Mesenchymal stem cell (in vitro differentiated cells and primary cell): ENCODE measurements at regions not wholly inside any gene's neighbourhood (a gene's known extent, or its start where the extent isn't known, plus 50 kb on each side); places are given as distances from the start of the nearest gene placed in this dataset.

Experiments used
- DNase-seq: peaks from one replicate; pipeline ENCODE4 v3.0.0-alpha.2; 2013
- H2AFZ ChIP-seq: one replicate; pipeline ENCODE4 v1.6.1; 2013; ENCODE audit warnings: low read depth, mild to moderate bottlenecking, control low read depth, inconsistent platforms, low read length, moderate library complexity
- H2AK5ac ChIP-seq: 2 replicates; pipeline ENCODE4 v1.6.1; 2013; ENCODE audit warnings: low read length, moderate library complexity, mild to moderate bottlenecking, inconsistent platforms; ENCODE audit not compliant: severe bottlenecking
- H2BK120ac ChIP-seq: one replicate; pipeline ENCODE4 v1.6.1; 2013; ENCODE audit warnings: low read depth, mild to moderate bottlenecking, inconsistent platforms, low read length, moderate library complexity
- H2BK12ac ChIP-seq, 2 experiments: one replicate each; pipeline ENCODE4 v1.6.1; 2013; ENCODE audit warnings: inconsistent platforms in 2 of 2, low read length in 2 of 2, mild to moderate bottlenecking in 2 of 2, moderate library complexity in 2 of 2, control low read depth in 1 of 2
- H2BK15ac ChIP-seq: one replicate; pipeline ENCODE4 v1.6.1; 2013; ENCODE audit warnings: mild to moderate bottlenecking, low read depth, inconsistent platforms; ENCODE audit not compliant: poor library complexity, severe bottlenecking
- H2BK5ac ChIP-seq: 2 replicates; pipeline ENCODE4 v1.6.1; 2013; ENCODE audit warnings: low read depth, mild to moderate bottlenecking, low read length, control low read depth, inconsistent platforms; ENCODE audit not compliant: poor library complexity, severe bottlenecking
- H3K14ac ChIP-seq, 2 experiments: one replicate each; pipeline ENCODE4 v1.6.1; 2013; ENCODE audit warnings: inconsistent platforms in 2 of 2, low read length in 2 of 2, control low read depth in 1 of 2, mild to moderate bottlenecking in 1 of 2, moderate library complexity in 1 of 2
- H3K18ac ChIP-seq, 2 experiments: one replicate each; pipeline ENCODE4 v1.6.1; 2013; ENCODE audit warnings: inconsistent platforms in 2 of 2, low read length in 2 of 2, control low read depth in 1 of 2, low read depth in 1 of 2, mild to moderate bottlenecking in 1 of 2
- H3K23ac ChIP-seq, 2 experiments: one replicate each; pipeline ENCODE4 v1.6.1; 2013; ENCODE audit warnings: inconsistent platforms in 2 of 2, low read length in 2 of 2, mild to moderate bottlenecking in 2 of 2, moderate library complexity in 2 of 2, control low read depth in 1 of 2
- H3K27ac ChIP-seq: 2 replicates; pipeline ENCODE4 v1.5.1; 2013; ENCODE audit warnings: mild to moderate bottlenecking, moderate library complexity, low read length, control low read depth, inconsistent platforms; ENCODE audit not compliant: poor library complexity, severe bottlenecking
- H3K27me3 ChIP-seq, 2 experiments: 2 replicates each; pipeline versions ENCODE4 v1.6.1 to v1.7.0; 2013; ENCODE audit warnings: low read length in 2 of 2, mild to moderate bottlenecking in 2 of 2, moderate library complexity in 2 of 2, control low read depth in 1 of 2, inconsistent platforms in 1 of 2; ENCODE audit not compliant: control insufficient read depth in 1 of 2, insufficient read depth in 1 of 2
- H3K36me3 ChIP-seq, 2 experiments: 2 replicates each; pipeline versions ENCODE4 v1.6.1 to v1.7.0; 2013; ENCODE audit warnings: low read length in 2 of 2, control low read depth in 1 of 2, inconsistent platforms in 1 of 2, low read depth in 1 of 2, mild to moderate bottlenecking in 1 of 2; ENCODE audit not compliant: insufficient read depth in 2 of 2, control insufficient read depth in 1 of 2
- H3K4ac ChIP-seq, 2 experiments: one replicate each; pipeline ENCODE4 v1.6.1; 2013; ENCODE audit warnings: inconsistent platforms in 2 of 2, low read length in 2 of 2, mild to moderate bottlenecking in 2 of 2, moderate library complexity in 2 of 2, control low read depth in 1 of 2, low read depth in 1 of 2
- H3K4me1 ChIP-seq: 2 replicates; pipeline ENCODE4 v1.6.1; 2013; ENCODE audit warnings: low read depth, low read length, control low read depth; ENCODE audit not compliant: control insufficient read depth, insufficient read depth
- H3K4me2 ChIP-seq: 2 replicates; pipeline ENCODE4 v1.6.1; 2013; ENCODE audit warnings: low read length, mild to moderate bottlenecking, inconsistent platforms; ENCODE audit not compliant: poor library complexity, severe bottlenecking
- H3K4me3 ChIP-seq, 2 experiments: 2 replicates each; pipeline versions ENCODE4 v1.5.1 to v1.7.0; 2013; ENCODE audit warnings: low read length in 2 of 2, mild to moderate bottlenecking in 2 of 2, control low read depth in 1 of 2, low read depth in 1 of 2; ENCODE audit not compliant: insufficient read depth in 1 of 2
- H3K79me1 ChIP-seq: replicated peaks from 2 replicates; pipeline ENCODE4 v1.6.1; 2013; ENCODE audit warnings: mild to moderate bottlenecking, control low read depth, low read length, inconsistent platforms; ENCODE audit not compliant: poor library complexity, severe bottlenecking
- H3K9ac ChIP-seq: 2 replicates; pipeline ENCODE4 v1.7.0; 2013; ENCODE audit warnings: mild to moderate bottlenecking, low read length, moderate library complexity
- H3K9me3 ChIP-seq: 2 replicates; pipeline ENCODE4 v1.7.0; 2013; ENCODE audit warnings: mild to moderate bottlenecking, low read length; ENCODE audit not compliant: control insufficient read depth
- H4K8ac ChIP-seq: one replicate; pipeline ENCODE4 v1.6.1; 2013; ENCODE audit warnings: inconsistent platforms, mild to moderate bottlenecking, low read length, moderate library complexity
- H4K91ac ChIP-seq: one replicate; pipeline ENCODE4 v1.6.1; 2013; ENCODE audit warnings: mild to moderate bottlenecking, low read length, inconsistent platforms
- WGBS: methylation state at CpG from one replicate; pipeline ENCODE4 v1.1.7; 2013; ENCODE audit warnings: mixed read lengths; 5-methylcytosine and 5-hydroxymethylcytosine counted together

- H3K23ac ChIP-seq = no peak overlapping the region
- no peak overlapping the region for H3K4me3 ChIP-seq
- H4K8ac ChIP-seq = no peak overlapping the region
- H3K14ac ChIP-seq = no peak overlapping the region
- no peak overlapping the region for H3K9ac ChIP-seq
- H2BK15ac ChIP-seq = no peak overlapping the region
- peaks cover 0 to 12% of the 10 kb centered on the region in 2 experiments for H3K27me3 ChIP-seq
- no peak overlapping the region for H3K18ac ChIP-seq
- H3K4me1 ChIP-seq = no peaks in the 10 kb centered on the region
- H2BK120ac ChIP-seq = no peak overlapping the region
- H3K4ac ChIP-seq = no peak overlapping the region
- no peak overlapping the region for H2AK5ac ChIP-seq
- H3K36me3 ChIP-seq = no peaks in the 10 kb centered on the region
- no peak overlapping the region for H4K91ac ChIP-seq
- DNase-seq = no peak
- no peak overlapping the region for H3K4me2 ChIP-seq
- H2AFZ ChIP-seq = no peak overlapping the region
- H2BK12ac ChIP-seq = no peak overlapping the region
- no peaks in the 10 kb centered on the region for H3K79me1 ChIP-seq
- no peak overlapping the region for H3K27ac ChIP-seq
- 100% methylated on average over 3 of the region's 4 CpGs for WGBS
- H2BK5ac ChIP-seq = no peak overlapping the region
- no peaks in the 10 kb centered on the region for H3K9me3 ChIP-seq
Observed at GRCh38 chr1:224791362-224791941, 138.0 kb upstream of the DNAH14 start.

- WGBS = 47% methylated on average over 2 of the region's 2 CpGs
Observed at GRCh38 chr1:224795591-224795990, 133.9 kb upstream of the DNAH14 start.

DNA sequence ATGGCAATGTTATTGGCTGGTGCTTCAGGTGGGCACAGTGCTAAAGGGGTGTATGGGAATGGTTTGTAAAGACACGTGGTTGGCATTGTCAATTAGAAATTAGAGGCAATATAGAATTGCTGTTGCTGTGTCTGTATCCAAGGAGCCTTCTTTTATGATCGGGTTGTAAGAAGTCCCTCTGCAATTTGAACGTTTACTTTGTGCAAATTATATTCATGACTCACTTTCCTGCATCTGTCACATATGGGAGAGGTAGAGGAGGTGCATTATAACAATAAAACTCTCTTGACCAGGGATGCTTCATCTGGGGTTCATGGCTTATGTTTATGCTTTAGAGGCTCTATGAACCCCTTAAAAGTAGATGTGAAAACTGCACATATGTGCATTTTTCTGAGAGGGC lies 130.4 kb upstream of the DNAH14 start:
- Histone ChIP-seq H3K18ac (no peak overlapping the region), H3K27me3 (peaks cover 0 to 13% of the 10 kb centered on the region in 2 experiments), H3K9ac (no peak overlapping the region), H2BK15ac (no peak overlapping the region), H3K27ac (no peak overlapping the region), H3K23ac (no peak overlapping the region), H3K4me1 (peaks cover 2% of the 10 kb centered on the region), H2BK5ac (no peak overlapping the region), H4K8ac (no peak overlapping the region), H3K14ac (no peak overlapping the region), H3K4me2 (no peak overlapping the region), H4K91ac (no peak overlapping the region), H2AFZ (no peak overlapping the region), H3K79me1 (no peaks in the 10 kb centered on the region), H2BK12ac (no peak overlapping the region), H3K36me3 (no peaks in the 10 kb centered on the region), H3K4ac (no peak overlapping the region), H2BK120ac (no peak overlapping the region), H2AK5ac (no peak overlapping the region), H3K9me3 (no peaks in the 10 kb centered on the region), H3K4me3 (no peak overlapping the region)
- WGBS = 88% methylated on average over 2 of the region's 3 CpGs
- no peak for DNase-seq

More at GRCh38 chr1:224795591-224795990, 133.9 kb upstream of the DNAH14 start:
- Histone ChIP-seq H3K14ac (no peak overlapping the region), H3K27me3 (peaks cover 0 to 8% of the 10 kb centered on the region in 2 experiments), H2AFZ (no peak overlapping the region), H4K91ac (no peak overlapping the region), H3K4me2 (no peak overlapping the region), H3K4ac (no peak overlapping the region), H3K18ac (no peak overlapping the region), H2BK12ac (no peak overlapping the region), H4K8ac (no peak overlapping the region), H3K36me3 (no peaks in the 10 kb centered on the region), H3K27ac (no peak overlapping the region), H3K4me3 (no peak overlapping the region), H2BK120ac (no peak overlapping the region), H3K9me3 (no peaks in the 10 kb centered on the region), H3K23ac (no peak overlapping the region), H3K4me1 (peaks cover 2% of the 10 kb centered on the region), H2AK5ac (no peak overlapping the region), H2BK5ac (no peak overlapping the region), H2BK15ac (no peak overlapping the region), H3K9ac (no peak overlapping the region), H3K79me1 (no peaks in the 10 kb centered on the region)
- no peak for DNase-seq

DNA sequence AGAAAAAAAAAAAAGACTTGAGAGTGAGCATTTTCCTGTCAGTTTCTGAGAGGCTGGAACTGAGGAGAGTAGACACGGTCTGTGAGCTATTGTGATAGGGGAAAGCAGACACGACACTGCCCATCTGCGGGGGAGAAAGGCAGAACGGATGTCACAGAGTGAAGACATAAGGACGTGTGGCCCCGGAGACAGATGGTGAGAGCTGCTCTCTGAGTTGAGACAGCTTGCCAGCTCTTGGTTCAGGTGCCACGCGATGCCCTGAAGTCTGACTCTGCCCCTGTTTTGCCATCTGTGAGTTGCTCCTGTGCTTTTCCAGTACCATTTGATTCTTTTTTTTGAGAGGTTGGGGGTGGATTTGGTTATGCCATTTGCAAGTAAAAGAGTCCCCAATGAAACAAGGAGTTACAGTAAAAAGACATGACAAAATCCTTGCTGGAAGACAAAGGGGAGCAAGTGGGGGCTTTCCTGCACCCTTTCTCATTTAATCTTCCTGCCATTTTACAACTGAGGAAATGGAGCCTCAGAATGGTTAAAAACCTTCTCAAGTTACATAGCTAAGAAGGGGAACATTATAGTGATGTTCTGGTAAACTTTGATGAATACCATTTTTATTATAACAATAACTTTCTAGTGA lies 128.9 kb upstream of the DNAH14 start:
- Histone ChIP-seq H3K14ac (peak overlapping the region in 1 of 2 experiments; percentile 75), H2BK15ac (no peak overlapping the region), H4K91ac (no peak overlapping the region), H3K4ac (no peak overlapping the region), H2BK5ac (no peak overlapping the region), H3K9me3 (no peaks in the 10 kb centered on the region), H3K4me1 (peaks cover 2% of the 10 kb centered on the region), H2AFZ (no peak overlapping the region), H3K4me2 (no peak overlapping the region), H3K36me3 (no peaks in the 10 kb centered on the region), H3K4me3 (no peak overlapping the region), H3K27me3 (peaks cover 0 to 26% of the 10 kb centered on the region in 2 experiments), H2BK120ac (no peak overlapping the region), H2BK12ac (no peak overlapping the region), H3K9ac (no peak overlapping the region), H3K18ac (no peak overlapping the region), H3K79me1 (no peaks in the 10 kb centered on the region), H3K27ac (no peak overlapping the region), H2AK5ac (no peak overlapping the region), H4K8ac (no peak overlapping the region), H3K23ac (peak overlapping the region in 1 of 2 experiments; percentile 5)
- WGBS = 72% methylated on average over 8 of the region's 8 CpGs
- DNase-seq = no peak
